B cell (primary cell): ENCODE measurements at regions not wholly inside any gene's neighbourhood (a gene's known extent, or its start where the extent isn't known, plus 50 kb on each side); places are given as distances from the start of the nearest gene placed in this dataset.

Experiments
- ATAC-seq: fragments of 200-7000 bp; cut with Tn5 transposase; one replicate; pipeline ENCODE4 v1.10.0; 2021; ENCODE audit warnings: low read depth, mild to moderate bottlenecking, moderate number of reproducible peaks, moderate library complexity
- CTCF ChIA-PET: fragments of 350-600 bp; sonication (Branson Sonifier 250); formaldehyde crosslinking; loops from one replicate; lab custom pipeline; 2021; ENCODE audit warnings: antibody characterized with exemption, inconsistent platforms; lab: Charles Lee
- POLR2A ChIA-PET: fragments of 350-600 bp; sonication (Branson Sonifier 250); formaldehyde crosslinking; loops from one replicate; lab custom pipeline; 2021; ENCODE audit warnings: antibody characterized with exemption; lab: Charles Lee
- DNase-seq: peaks from one replicate; pipeline ENCODE4 v3.0.0; 2013
- H2AFZ ChIP-seq: 2 replicates; pipeline ENCODE4 v1.6.1; 2012; ENCODE audit warnings: mild to moderate bottlenecking, low read depth, low read length; ENCODE audit not compliant: insufficient read depth, poor library complexity, severe bottlenecking
- H3K27ac ChIP-seq, 2 donors: 1 replicate in 1 of 2; 2 replicates in 1 of 2; pipeline ENCODE4 v1.5.1; 2012 to 2013; ENCODE audit warnings: low read length in 2 of 2, mild to moderate bottlenecking in 2 of 2, moderate library complexity in 1 of 2
- H3K27me3 ChIP-seq, 4 experiments: fragments of 200-600 bp in 1 of 4; sonication (generic) in 1 of 4; replicated peaks in 1 of 4; 1 replicate in 2 of 4; 2 replicates in 2 of 4; pipeline versions ENCODE4 v1.6.1 to v1.7.0; 2013 to 2016; ENCODE audit warnings: low read length in 3 of 4, mild to moderate bottlenecking in 2 of 4, mixed read lengths in 1 of 4, moderate library complexity in 1 of 4; ENCODE audit not compliant: insufficient read depth in 4 of 4, control insufficient read depth in 3 of 4; ENCODE audit errors: control extremely low read depth in 1 of 4
- H3K36me3 ChIP-seq, 2 experiments: replicated peaks in 1 of 2; 1 replicate in 1 of 2; 2 replicates in 1 of 2; pipeline versions ENCODE4 v1.6.1 to v1.7.1; 2013; ENCODE audit warnings: low read length in 1 of 2; ENCODE audit not compliant: insufficient read depth in 2 of 2, control insufficient read depth in 1 of 2; ENCODE audit errors: control extremely low read depth in 1 of 2, extremely low read depth in 1 of 2
- H3K4me1 ChIP-seq, 2 donors: fragments of 200-600 bp in 1 of 2; sonication (generic) in 1 of 2; 1 replicate in 1 of 2; 2 replicates in 1 of 2; pipeline versions ENCODE4 v1.5.1 to v1.6.1; 2013 to 2017; ENCODE audit warnings: low read length in 2 of 2; ENCODE audit not compliant: control insufficient read depth in 2 of 2, insufficient read depth in 2 of 2
- H3K4me2 ChIP-seq: replicated peaks from 2 replicates; pipeline ENCODE3; 2012; ENCODE audit warnings: mild to moderate bottlenecking, low read depth, low read length; ENCODE audit not compliant: poor library complexity, severe bottlenecking
- H3K4me3 ChIP-seq, 5 experiments: fragments of 200-600 bp in 1 of 5; sonication (generic) in 1 of 5; 1 replicate in 3 of 5; 2 replicates in 2 of 5; pipeline versions ENCODE4 v1.5.1 to v1.7.0; 2011 to 2016; ENCODE audit warnings: low read length in 4 of 5, mild to moderate bottlenecking in 4 of 5, low read depth in 2 of 5, control low read depth in 1 of 5, moderate library complexity in 1 of 5; ENCODE audit not compliant: insufficient read depth in 1 of 5; ENCODE audit errors: control extremely low read depth in 1 of 5, extremely low read depth in 1 of 5
- H3K79me2 ChIP-seq: fragments of 200-600 bp; sonication (generic); one replicate; pipeline ENCODE4 v1.6.0; 2016; ENCODE audit warnings: low read length; ENCODE audit not compliant: control insufficient read depth, insufficient read depth
- H3K9ac ChIP-seq: fragments of 200-600 bp; sonication (generic); 2 replicates; pipeline ENCODE4 v1.6.1; 2017; ENCODE audit warnings: mild to moderate bottlenecking, low read length, moderate library complexity
- H3K9me3 ChIP-seq, 3 donors: one replicate each; pipeline versions ENCODE4 v1.6.1 to v1.7.1; 2013; ENCODE audit warnings: low read length in 2 of 3; ENCODE audit not compliant: control insufficient read depth in 2 of 3, insufficient read depth in 1 of 3; ENCODE audit errors: control extremely low read depth in 1 of 3
- H4K20me1 ChIP-seq: 2 replicates; pipeline ENCODE4 v1.6.0; 2012; ENCODE audit warnings: mild to moderate bottlenecking, low read length; ENCODE audit not compliant: insufficient read depth, control insufficient read depth, poor library complexity, severe bottlenecking
- H3K27ac Mint-ChIP-seq: one replicate; pipeline ENCODE4 v1.8.0; 2021; ENCODE audit warnings: mixed read lengths
- H3K27me3 Mint-ChIP-seq: one replicate; pipeline ENCODE4 v1.8.0; 2021; ENCODE audit warnings: mixed read lengths
- H3K4me1 Mint-ChIP-seq: one replicate; pipeline ENCODE4 v1.8.0; 2021; ENCODE audit warnings: mixed read lengths
- H3K4me3 Mint-ChIP-seq: one replicate; pipeline ENCODE4 v1.8.0; 2021; ENCODE audit warnings: mixed read lengths
- H3K9me3 Mint-ChIP-seq: one replicate; pipeline ENCODE4 v1.8.0; 2022; ENCODE audit warnings: mixed read lengths; ENCODE audit not compliant: insufficient read depth
- CTCF ChIP-seq: fragments of 200-600 bp; IDR thresholded peaks from one replicate; pipeline ENCODE4 v1.8.0; 2022; ENCODE audit warnings: antibody characterized with exemption, mild to moderate bottlenecking
- EZH2 ChIP-seq: IDR thresholded peaks from 2 replicates; pipeline ENCODE4 v1.6.1; 2012; ENCODE audit warnings: borderline replicate concordance, low read depth, mild to moderate bottlenecking, moderate library complexity, low read length; ENCODE audit not compliant: insufficient read depth, poor library complexity, severe bottlenecking
- whole genome bisulfite sequencing: methylation state at CpG from one replicate; pipeline ENCODE4 v1.1.5; 2013; ENCODE audit warnings: missing lambda C conversion rate; ENCODE audit not compliant: insufficient coverage; 5-methylcytosine and 5-hydroxymethylcytosine counted together
- intact Hi-C: fragments of 100-400 bp; cut with micrococcal nuclease; formaldehyde crosslinking; loops from one replicate; pipeline ENCODE4 v1.10.0; 2022

DNA sequence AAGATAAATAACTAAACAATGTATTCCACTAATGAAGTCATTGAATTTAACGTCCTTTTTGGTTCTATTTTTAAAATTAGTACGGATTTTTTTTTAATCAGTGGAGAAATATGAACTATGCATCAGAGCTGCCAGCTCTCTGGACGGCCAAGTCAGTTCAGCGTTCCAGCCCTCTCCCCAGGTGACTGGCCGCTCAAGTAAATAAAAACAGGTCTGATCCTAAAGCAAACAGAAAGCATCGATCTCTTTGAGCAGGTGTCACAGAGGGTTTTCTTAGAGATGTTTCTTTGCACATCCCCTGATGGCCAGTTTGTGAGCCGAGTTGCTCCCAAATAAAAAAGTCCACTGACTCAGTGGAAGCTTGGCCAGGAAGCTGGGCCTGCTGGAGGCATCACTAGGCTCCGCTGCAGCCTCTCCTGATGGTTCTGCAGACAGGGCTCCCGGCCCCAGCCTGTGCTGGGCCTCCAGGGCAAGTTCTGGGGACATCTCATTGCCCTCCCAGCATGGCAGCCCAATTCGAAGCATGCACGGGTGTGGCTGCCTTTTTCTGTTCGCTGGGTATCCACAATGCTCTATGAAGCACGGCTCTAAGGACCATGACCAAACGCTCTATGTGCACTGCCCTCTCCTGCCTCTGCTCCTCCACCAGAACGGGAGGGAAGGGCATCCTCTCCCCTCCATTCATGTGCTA lies 74.7 kb upstream of the PPP2R2D start:
- Histone ChIP-seq H3K79me2 (no peaks in the 10 kb centered on the region), H3K9ac (no peak overlapping the region), H3K9me3 (peaks cover 0 to 8% (median 0%) of the 10 kb centered on the region in 3 donors), H3K4me2 (no peak overlapping the region), H3K36me3 (no peaks in the 10 kb centered on the region), H3K27me3 (peaks cover 0 to 2% (median 0%) of the 10 kb centered on the region in 4 experiments), H3K27ac (no peak overlapping the region), H3K4me3 (no peak overlapping the region), H3K4me1 (no peaks in the 10 kb centered on the region), H2AFZ (no peak overlapping the region), H4K20me1 (no peaks in the 10 kb centered on the region)
- CTCF ChIA-PET, result no interaction called here
- TF ChIP-seq EZH2 (no peak), CTCF (no peak)
- intact Hi-C loops, result no loop called here
- POLR2A ChIA-PET, result no interaction called here
- 85% methylated on average over 13 of the region's 15 CpGs for WGBS
- Mint-ChIP-seq H3K27me3 (peaks cover 4% of the 10 kb centered on the region), H3K4me3 (no peak overlapping the region), H3K9me3 (peaks cover 4% of the 10 kb centered on the region), H3K27ac (no peak overlapping the region), H3K4me1 (no peaks in the 10 kb centered on the region)
- DNase-seq, result no peak
- no peak for ATAC-seq

- 82% methylated on average over 14 of the region's 14 CpGs for WGBS
- Histone ChIP-seq H3K4me1 (no peaks in the 10 kb centered on the region), H3K4me2 (no peak overlapping the region), H3K27ac (no peak overlapping the region), H3K9me3 (peaks cover 0 to 32% (median 2%) of the 10 kb centered on the region in 3 donors), H3K27me3 (peaks cover 0 to under 1% (median 0%) of the 10 kb centered on the region in 4 experiments), H3K4me3 (no peak overlapping the region), H3K36me3 (no peaks in the 10 kb centered on the region), H2AFZ (no peak overlapping the region), H4K20me1 (no peaks in the 10 kb centered on the region), H3K79me2 (no peaks in the 10 kb centered on the region), H3K9ac (no peak overlapping the region)
- DNase-seq (no peak), ATAC-seq (no peak)
- intact Hi-C loops, result no loop called here
- Mint-ChIP-seq H3K4me1 (no peaks in the 10 kb centered on the region), H3K4me3 (no peak overlapping the region), H3K9me3 (peaks cover 4% of the 10 kb centered on the region), H3K27me3 (peaks cover 4% of the 10 kb centered on the region), H3K27ac (no peak overlapping the region)
- TF ChIP-seq CTCF (no peak), EZH2 (no peak)
- ChIA-PET POLR2A (no interaction called here), CTCF (no interaction called here)
These were observed 71.5 kb upstream of the PPP2R2D start for GRCh38 chr10:131829156-131829930.
